ENCODE measurements at regions not wholly inside any gene's neighbourhood (a gene's known extent, or its start where the extent isn't known, plus 50 kb on each side); places are given as distances from the start of the nearest gene placed in this dataset.

DNA sequence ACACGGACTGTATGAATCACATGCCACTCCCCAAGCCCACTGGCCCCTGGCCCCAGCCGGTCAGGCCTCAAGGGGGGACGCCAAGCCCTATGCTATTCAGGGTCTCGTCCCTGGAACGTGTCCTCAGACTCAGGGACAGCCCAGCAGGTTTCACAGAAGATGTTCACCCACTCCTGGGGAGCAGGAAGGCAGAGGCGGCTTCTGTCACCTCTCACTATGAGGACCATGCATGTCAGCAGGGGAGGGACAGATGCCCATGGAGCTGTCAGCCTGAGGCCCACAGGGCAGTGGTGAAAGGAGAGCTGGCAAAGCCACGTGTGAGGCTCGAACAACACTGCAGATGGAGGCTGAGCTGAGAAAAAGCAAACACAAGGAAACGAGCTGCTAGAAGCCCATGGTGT, 192.0 kb downstream of the SHANK2 start:
- no peak overlapping the region for H3K4me3 ChIP-seq (ENCODE audit: low read depth in 1 of 3, low read length in 3 of 3)
- H3K27ac ChIP-seq (ENCODE audit: low read depth in 1 of 2, low read length in 2 of 2), result no peak overlapping the region
- no peak overlapping the region for H3K9ac ChIP-seq (ENCODE audit: low read depth in 1 of 2, low read length in 2 of 2)
- no peak for DNase-seq (ENCODE audit: low spot score)
- H3K9me3 ChIP-seq (ENCODE audit: control insufficient read depth in 4 of 4, low read length in 3 of 4), result no peaks in the 10 kb centered on the region
- WGBS, result 86% methylated on average over 9 of the region's 9 CpGs
- TF ChIP-seq YY1 (IDR thresholded peaks at IDR 0.05) (no peak), HNF4G (IDR thresholded peaks at IDR 0.05) (no peak), CTCF (IDR thresholded peaks at IDR 0.05; ENCODE audit: low read depth, low read length, missing input control) (no peak), FOXA2 (IDR thresholded peaks at IDR 0.05) (no peak), GABPA (IDR thresholded peaks at IDR 0.05 in 1 of 2, conservative IDR thresholded peaks at IDR 0.05 in 1 of 2) (no peak), NR2F2 (IDR thresholded peaks at IDR 0.05) (no peak)
- TF ChIP-seq, protein P1, sequence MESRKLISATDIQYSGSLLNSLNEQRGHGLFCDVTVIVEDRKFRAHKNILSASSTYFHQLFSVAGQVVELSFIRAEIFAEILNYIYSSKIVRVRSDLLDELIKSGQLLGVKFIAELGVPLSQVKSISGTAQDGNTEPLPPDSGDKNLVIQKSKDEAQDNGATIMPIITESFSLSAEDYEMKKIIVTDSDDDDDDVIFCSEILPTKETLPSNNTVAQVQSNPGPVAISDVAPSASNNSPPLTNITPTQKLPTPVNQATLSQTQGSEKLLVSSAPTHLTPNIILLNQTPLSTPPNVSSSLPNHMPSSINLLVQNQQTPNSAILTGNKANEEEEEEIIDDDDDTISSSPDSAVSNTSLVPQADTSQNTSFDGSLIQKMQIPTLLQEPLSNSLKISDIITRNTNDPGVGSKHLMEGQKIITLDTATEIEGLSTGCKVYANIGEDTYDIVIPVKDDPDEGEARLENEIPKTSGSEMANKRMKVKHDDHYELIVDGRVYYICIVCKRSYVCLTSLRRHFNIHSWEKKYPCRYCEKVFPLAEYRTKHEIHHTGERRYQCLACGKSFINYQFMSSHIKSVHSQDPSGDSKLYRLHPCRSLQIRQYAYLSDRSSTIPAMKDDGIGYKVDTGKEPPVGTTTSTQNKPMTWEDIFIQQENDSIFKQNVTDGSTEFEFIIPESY (IDR thresholded peaks at IDR 0.05), result no peak
- TF ChIP-seq, protein P2, sequence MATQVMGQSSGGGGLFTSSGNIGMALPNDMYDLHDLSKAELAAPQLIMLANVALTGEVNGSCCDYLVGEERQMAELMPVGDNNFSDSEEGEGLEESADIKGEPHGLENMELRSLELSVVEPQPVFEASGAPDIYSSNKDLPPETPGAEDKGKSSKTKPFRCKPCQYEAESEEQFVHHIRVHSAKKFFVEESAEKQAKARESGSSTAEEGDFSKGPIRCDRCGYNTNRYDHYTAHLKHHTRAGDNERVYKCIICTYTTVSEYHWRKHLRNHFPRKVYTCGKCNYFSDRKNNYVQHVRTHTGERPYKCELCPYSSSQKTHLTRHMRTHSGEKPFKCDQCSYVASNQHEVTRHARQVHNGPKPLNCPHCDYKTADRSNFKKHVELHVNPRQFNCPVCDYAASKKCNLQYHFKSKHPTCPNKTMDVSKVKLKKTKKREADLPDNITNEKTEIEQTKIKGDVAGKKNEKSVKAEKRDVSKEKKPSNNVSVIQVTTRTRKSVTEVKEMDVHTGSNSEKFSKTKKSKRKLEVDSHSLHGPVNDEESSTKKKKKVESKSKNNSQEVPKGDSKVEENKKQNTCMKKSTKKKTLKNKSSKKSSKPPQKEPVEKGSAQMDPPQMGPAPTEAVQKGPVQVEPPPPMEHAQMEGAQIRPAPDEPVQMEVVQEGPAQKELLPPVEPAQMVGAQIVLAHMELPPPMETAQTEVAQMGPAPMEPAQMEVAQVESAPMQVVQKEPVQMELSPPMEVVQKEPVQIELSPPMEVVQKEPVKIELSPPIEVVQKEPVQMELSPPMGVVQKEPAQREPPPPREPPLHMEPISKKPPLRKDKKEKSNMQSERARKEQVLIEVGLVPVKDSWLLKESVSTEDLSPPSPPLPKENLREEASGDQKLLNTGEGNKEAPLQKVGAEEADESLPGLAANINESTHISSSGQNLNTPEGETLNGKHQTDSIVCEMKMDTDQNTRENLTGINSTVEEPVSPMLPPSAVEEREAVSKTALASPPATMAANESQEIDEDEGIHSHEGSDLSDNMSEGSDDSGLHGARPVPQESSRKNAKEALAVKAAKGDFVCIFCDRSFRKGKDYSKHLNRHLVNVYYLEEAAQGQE (IDR thresholded peaks at IDR 0.05), result no peak
- H3K36me3 ChIP-seq (ENCODE audit: control insufficient read depth in 4 of 4, insufficient read depth in 3 of 4, low read depth in 1 of 4, low read length in 3 of 4), result peaks cover 2 to 14% (median 7%) of the 10 kb centered on the region in 4 donors
- H3K27me3 ChIP-seq (ENCODE audit: control insufficient read depth in 4 of 4, insufficient read depth in 4 of 4, low read length in 3 of 4), result no peaks in the 10 kb centered on the region
- peaks cover 0 to 3% (median under 1%) of the 10 kb centered on the region in 4 donors for H3K4me1 ChIP-seq (ENCODE audit: control insufficient read depth in 4 of 4, insufficient read depth in 4 of 4, low read length in 3 of 4)

GRCh38 chr11:71059662-71060061, 192.7 kb downstream of the SHANK2 start:
- DNase-seq (ENCODE audit: low spot score), result no peak
- peaks cover 0 to 3% (median under 1%) of the 10 kb centered on the region in 4 donors for H3K4me1 ChIP-seq (ENCODE audit: control insufficient read depth in 4 of 4, insufficient read depth in 4 of 4, low read length in 3 of 4)
- WGBS, result 94% methylated on average over 12 of the region's 12 CpGs
- no peak overlapping the region for H3K4me3 ChIP-seq (ENCODE audit: low read depth in 1 of 3, low read length in 3 of 3)
- TF ChIP-seq FOXA1 (IDR thresholded peaks at IDR 0.05) (no peak), YY1 (IDR thresholded peaks at IDR 0.05) (no peak), NR2F2 (IDR thresholded peaks at IDR 0.05) (no peak), FOXA2 (IDR thresholded peaks at IDR 0.05) (no peak), RXRA (IDR thresholded peaks at IDR 0.05) (no peak), HNF4A (conservative IDR thresholded peaks at IDR 0.05) (no peak)
- H3K9ac ChIP-seq (ENCODE audit: low read depth in 1 of 2, low read length in 2 of 2), result no peak overlapping the region
- H3K27ac ChIP-seq (ENCODE audit: low read depth in 1 of 2, low read length in 2 of 2), result no peak overlapping the region
- H3K36me3 ChIP-seq (ENCODE audit: control insufficient read depth in 4 of 4, insufficient read depth in 3 of 4, low read depth in 1 of 4, low read length in 3 of 4), result peaks cover 2 to 14% (median 7%) of the 10 kb centered on the region in 4 donors
- no peaks in the 10 kb centered on the region for H3K27me3 ChIP-seq (ENCODE audit: control insufficient read depth in 4 of 4, insufficient read depth in 4 of 4, low read length in 3 of 4)
- H3K9me3 ChIP-seq (ENCODE audit: control insufficient read depth in 4 of 4, low read length in 3 of 4), result no peaks in the 10 kb centered on the region

Data from liver (tissue), 8 donors.